Body of pancreas (tissue), 4 donors: ENCODE measurements at regions not wholly inside any gene's neighbourhood (a gene's known extent, or its start where the extent isn't known, plus 50 kb on each side); places are given as distances from the start of the nearest gene placed in this dataset.

Experiments
- CTCF ChIP-seq, 7 experiments: fragments of 450-650 bp in 4 of 7; fragments of 200-600 bp in 3 of 7; sonication (generic) in 3 of 7; IDR thresholded peaks; one replicate each; pipeline ENCODE4 v1.5.1; 2016 to 2019; ENCODE audit warnings: antibody characterized with exemption in 7 of 7
- POLR2A ChIP-seq, 3 donors: fragments of 450-650 bp; IDR thresholded peaks; one replicate each; pipeline ENCODE4 v1.6.1; 2016; ENCODE audit warnings: antibody characterized with exemption in 3 of 3, mild to moderate bottlenecking in 2 of 3

DNA sequence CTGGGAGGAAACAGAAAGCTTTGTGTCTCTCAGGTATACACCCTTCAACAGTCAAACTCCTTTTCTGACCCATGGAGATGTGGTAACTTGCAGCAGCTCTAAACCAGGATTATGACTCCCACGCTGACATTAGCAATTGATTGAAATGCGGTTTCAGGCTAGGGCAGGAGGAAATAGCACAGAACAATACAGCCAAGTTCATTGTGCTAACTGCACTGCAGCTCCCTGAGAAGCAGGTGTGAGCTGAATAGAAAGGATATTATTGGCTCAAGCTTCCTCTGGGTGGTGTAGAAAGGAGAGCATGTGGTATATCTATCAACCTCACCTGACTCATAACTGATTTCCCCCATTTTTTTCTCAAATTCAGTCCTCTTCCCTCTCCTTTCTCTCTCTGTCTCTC, 612.3 kb upstream of the BTBD3 start:
- TF ChIP-seq CTCF (IDR thresholded peaks at IDR 0.05) (no peak), POLR2A (IDR thresholded peaks at IDR 0.05) (no peak)
